Endothelial cell of hepatic sinusoid (primary cell): ENCODE measurements at regions not wholly inside any gene's neighbourhood (a gene's known extent, or its start where the extent isn't known, plus 50 kb on each side); places are given as distances from the start of the nearest gene placed in this dataset.

Experiments used
- in situ Hi-C: cut with HindIII; loops from 2 replicates; pipeline ENCODE4 v1.10.0; 2017; ENCODE audit warnings: low sequenced_read_pairs

DNA sequence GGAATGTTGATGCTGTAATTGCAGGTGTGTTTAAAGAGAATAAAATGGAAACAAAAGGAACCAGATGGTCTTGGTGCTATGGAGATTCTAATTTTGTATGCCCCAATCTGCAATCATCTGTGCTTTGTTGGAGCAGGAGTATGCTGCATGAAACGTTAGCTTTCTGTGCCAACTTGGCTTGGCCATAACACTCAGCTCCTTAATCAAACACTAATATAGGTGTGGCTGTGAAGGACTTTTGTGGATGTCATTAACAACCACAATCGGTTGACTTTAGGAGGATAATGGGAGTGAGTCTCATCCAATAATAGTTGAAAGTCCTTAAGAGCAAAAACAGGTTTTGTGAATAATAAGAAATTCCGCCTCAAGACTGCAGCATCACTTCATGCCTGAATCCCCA lies 399.2 kb downstream of the NLGN4X start:
- in situ Hi-C loops, result no loop called here

DNA sequence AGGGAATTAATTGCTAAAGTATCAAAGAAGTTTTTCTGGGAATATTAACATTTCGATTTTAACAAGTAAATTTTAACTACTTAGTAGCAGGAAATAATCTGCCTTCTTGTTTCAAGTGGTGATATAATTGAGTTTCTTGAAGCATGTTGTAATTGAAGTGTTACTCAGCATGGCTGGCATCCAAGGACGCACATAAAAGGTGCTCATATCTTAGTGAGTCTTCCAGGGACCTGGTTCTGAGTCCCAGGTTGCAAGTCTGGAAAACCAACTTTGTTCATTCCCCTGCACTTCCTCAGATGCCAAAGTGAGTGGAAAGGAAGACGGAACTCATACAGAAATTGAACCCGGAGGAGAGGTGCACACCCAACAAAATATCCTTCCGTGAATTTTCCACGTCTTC lies 399.6 kb downstream of the NLGN4X start:
- in situ Hi-C loops, result no loop called here

DNA sequence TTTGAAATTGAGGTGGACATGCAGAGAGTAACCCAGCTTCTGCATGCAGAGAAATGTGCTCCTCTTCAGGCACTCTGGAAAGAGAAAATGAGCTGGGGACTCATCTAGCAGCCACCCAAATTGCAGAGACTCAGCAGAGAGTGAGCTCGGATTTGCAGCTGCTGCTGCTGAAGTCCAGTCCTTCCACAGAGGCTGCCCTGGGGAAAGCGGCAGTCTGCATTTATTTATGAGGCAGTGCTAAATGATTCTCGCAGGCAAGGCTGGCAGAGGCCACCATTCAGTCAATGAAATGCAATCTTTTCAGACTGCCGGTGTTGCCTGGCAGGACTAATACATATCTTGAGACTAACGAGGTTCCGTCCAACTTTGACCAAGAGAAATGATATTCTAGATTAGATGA lies 404.8 kb downstream of the NLGN4X start:
- in situ Hi-C loops, result no loop called here

DNA sequence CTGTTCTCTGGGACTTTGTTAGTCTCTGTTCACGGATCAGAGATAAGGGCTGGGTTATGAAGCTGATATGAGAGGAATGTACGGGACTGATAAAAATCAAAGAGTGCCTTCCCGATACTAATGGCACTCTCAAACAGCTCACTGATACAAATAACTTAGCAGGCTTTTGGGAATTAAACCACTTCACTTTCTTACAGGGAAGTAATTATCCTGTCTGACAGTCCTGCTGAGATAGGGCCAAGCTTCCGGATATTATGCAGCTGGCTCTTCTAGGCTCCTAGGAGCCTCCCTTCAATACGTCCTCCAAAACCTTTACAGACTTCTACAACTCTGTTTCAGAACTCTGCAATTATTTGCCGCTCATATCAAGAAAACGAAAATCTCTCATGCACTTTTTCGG lies 418.0 kb downstream of the NLGN4X start:
- in situ Hi-C loops, result no loop called here

DNA sequence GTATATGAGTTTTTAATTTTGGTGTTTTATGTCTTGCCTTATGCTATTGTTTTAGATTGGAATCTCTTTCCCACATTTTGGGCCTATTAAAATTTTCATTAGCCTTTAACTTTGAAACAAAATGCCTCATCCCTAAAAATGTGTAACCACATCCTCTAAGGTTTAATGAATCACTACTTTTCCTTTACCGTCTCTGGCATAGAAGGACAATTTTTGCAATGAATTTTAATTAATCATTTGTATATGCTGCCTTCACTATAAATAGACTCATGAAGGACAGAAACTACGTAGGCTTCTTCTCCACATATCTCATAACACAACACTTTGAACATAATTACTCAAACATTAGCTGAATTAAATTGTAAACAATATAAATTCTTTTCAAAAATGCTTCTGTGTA lies 421.5 kb downstream of the NLGN4X start:
- in situ Hi-C loops, result no loop called here

DNA sequence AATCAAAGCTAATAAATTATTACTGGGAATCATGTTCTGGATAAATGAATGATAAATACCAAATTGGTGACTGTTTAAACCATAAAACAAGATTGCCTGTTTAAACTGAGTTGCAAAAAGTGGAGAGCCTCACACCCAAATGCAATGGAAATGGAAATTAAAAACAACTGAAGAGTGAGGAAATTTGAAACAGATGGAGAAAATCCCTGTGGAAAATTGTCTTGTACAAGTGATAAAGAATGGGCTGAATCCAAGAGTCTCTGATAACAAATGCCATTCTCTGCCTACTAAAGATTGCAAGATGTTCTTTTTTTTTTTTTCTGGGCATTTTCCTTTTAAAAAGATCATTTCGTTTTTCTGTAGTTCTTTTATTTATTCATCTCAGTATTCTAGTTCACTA lies 426.3 kb downstream of the NLGN4X start:
- in situ Hi-C loops, result no loop called here

DNA sequence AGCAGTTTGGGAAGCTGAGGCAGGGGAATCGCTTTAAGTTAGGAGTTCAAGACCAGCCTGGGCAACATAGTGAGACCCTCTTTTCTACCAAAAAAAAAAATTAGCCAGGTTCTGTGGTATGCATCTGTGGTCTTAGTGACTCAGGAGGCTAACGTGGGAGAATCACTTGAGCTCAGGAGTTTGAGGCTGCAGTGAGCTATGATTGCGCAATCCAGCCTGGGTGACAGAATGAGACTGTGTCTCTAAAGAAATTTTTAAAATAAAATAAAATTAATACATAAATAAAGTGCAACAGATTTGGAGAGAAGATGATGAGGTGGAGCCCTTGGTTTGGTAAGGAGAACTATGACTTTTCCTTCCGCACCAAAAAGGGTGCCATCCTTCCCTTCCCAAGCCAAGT lies 436.9 kb downstream of the NLGN4X start:
- in situ Hi-C loops, result no loop called here

DNA sequence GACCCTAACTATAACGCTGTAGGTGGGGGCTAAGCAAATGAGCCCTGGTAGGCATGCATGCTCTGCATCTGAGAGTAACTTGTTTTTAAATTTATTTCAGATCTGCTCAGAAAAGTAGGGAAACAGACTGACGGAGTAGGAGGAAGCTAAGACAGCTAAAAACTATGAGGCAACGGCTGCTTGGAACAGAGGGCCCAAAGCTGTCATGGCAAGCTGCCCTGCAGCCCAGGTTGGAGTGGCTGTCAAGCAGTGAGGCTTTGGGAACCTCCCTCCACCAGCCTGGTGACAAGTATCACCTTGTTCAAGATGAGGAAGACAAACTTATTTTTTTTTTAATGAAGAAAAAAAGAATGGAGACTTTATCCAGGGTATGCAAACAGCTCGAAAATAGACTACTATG lies 439.8 kb downstream of the NLGN4X start:
- in situ Hi-C loops, result no loop called here

DNA sequence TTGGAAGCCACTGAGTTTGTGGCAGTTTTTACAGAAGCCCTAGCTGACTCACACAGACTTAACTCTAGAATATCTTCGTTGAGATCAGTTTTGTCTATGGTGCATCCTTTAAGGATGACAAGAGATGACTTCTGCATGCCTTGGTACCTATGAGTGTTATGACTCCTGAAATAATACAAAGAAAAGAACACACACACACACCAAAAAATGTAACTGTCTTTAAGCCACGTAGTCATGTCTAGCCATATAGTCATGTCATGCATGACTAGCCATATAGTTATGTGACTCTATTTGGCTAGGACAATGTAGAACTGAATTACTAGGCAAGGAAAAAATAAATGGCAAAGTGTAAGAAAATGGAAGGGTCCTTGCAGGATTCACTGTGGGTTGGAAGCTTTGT lies 447.8 kb downstream of the NLGN4X start:
- in situ Hi-C loops, result no loop called here

DNA sequence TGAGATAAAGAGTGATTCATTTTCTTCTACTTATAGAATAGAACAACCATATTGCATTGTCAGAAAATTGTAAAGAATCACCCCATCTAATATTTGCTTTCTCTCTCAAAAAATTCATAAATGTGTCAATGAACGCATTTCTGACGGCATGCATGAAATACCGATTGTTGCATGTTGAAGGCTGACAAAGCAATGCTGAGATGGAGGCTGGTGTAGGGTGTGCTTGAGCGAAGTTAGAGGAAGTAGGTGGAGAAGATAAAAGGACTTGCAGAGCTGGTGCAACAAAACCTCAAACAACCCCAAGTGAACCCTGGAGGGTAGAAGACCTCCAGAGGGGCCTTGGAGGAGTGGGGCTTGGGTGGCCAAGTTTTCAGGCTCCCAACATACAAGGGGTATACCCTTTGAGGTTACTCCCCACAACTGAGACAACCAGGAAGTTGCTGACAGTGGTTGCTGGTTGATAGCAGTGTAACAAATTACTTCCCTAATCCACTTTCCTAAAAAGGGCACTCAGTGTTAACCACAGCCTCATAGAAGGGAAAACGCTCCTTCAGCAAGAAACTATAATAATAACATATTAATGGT lies 452.7 kb downstream of the NLGN4X start:
- in situ Hi-C loops, result no loop called here

DNA sequence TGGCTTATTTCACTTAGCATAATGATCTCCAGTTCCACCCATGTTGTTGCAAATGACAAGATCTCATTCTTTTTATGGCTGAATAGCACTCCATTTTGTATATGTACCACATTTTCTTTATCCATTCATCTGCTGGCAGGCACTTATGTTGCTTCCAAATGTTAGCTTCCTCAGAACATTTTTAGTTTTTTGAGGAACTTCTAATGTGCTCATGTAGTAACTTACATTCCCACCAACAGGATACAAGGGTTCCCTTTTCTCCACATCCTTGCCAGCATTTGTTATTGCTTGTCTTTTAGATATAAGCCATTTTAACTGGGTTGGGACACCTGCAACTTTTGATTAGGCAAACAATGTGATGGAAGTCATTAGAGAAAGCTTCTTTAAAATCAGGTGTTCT lies 454.2 kb downstream of the NLGN4X start:
- in situ Hi-C loops, result no loop called here

DNA sequence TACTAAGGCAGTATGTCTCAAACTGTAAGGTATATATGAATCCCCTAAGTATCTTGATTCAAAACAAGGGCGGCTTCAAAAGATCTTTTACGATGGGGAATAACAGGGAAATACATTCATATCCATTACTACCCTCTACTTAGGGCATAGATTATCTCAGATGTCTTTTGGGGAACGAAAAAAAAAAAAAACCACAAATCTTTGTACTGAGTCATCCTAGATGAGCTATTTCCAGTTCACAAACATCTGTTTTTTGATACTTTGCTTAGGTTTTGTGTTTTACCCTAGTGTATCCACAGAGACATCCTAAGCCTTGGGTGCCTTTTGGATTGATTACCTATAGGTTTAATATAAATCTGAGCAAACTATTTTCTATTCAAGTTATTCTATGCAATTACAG lies 457.2 kb downstream of the NLGN4X start:
- in situ Hi-C loops, result no loop called here

DNA sequence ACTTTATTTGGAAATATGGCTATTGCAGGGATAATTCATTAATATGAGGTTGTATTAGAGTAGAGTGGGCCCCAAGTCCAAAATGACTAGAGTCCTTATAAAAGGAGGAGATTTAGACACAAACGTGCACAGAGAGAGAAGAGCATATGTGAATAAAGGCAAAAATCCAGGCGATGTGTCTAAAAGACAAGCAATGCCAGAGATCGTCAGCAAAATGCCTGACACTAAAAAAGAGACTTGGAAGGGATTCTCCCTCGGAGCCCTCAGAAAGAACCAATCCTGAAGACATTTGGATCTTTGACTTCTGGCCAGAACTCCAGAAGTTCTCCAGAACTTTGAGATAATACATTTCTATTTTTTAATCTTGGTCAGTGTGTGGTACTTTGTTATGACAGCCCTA lies 472.1 kb downstream of the NLGN4X start:
- in situ Hi-C loops, result no loop called here

DNA sequence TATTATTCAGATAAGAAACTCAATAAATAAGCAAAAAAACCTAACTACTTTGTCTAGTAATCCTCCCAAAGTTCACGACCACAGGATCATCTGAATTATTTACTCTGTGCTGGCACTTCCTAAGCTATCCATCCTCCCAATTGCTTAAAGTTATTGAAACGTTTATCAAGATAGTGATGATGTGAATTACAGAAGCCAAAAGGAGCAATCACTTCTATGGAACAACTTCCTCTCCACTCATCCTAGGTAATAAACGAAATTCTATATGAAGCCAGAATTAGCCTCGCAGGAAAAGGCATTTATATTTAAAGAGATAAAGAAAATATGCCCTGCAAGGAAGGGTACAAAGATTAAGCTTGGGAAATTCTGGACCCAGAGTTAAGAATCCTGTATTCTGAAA lies 475.4 kb downstream of the NLGN4X start:
- in situ Hi-C loops, result no loop called here

DNA sequence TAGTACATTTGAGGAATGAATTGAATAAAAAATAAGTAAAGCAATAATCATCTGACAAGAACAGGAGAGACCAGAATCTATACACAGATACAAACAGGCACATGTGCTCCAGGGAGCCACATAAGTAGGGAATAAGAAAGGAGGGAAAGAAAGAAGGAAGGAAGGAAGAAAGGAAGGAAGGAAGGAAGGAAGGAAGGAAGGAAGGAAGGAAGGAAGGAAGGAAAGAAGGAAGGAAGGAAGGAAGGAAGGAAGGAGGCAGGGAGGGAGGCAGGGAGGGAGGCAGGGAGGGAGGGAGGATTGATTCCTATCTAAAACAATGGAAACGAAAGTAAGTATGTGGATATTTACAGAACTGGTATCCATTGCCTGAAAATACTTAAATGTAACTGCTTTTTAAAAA lies 475.8 kb downstream of the NLGN4X start:
- in situ Hi-C loops, result no loop called here

DNA sequence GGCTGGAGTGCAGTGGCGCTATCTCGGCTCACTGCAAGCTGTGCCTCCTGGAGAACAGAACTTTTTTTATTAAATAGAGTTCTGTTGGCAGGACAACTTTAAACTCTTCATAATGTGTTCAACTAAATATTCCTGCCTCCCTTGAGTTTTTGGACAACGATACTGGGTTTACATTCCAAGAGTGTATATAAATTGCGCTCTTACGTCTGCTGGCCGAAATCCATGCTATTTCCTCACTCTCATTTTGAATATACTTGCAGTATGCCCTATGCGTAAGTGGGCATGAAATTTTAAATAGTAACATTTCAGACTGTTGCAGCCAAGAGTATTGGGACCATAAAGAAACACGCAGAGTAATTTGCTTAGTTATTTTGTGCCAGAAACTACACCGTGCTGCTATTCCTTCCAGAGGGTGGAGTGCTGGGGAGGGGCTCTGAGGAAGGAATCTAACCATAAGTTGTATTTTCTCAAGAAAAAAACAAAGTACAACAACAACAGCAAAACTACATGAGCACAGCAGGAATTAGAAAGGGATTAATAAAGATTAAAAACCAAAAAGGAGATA lies 480.0 kb downstream of the NLGN4X start:
- in situ Hi-C loops, result no loop called here

DNA sequence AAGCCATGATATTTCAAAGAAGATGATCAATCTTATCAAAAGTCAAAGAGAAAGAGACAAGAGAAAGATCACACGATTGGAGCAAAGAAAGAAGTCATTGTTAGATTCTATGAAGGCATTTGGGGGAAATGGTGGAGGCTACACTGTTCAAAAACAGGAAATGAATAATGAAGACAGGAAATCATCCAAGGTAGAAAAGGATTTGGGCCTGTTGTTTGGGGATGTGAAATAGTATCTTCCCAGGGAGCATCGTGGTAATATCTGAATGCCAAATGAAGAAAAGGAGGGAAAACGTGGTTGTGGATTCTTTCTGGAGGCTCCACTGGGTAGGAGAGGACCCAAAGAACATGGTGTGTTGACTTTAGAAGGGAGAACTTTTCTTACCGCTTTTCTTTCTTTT lies 482.4 kb downstream of the NLGN4X start:
- in situ Hi-C loops, result no loop called here

DNA sequence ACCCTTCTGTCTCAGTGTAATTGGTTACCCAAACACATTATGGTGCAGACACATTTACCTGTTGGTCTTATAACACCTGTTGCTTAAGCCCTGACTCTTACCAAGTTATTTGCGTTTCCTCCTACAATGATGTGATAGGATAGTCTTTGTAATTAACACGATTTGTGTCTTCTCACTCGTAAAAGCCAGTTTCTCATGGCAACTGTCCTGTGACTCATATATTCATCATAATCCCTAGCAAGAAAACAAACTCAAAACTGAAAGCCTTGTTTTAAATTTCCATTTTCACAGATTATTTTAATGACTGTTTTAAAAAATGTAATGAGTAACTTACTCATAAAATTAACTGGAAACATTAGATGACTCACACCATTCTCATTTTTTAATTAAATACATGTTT lies 495.2 kb downstream of the NLGN4X start:
- in situ Hi-C loops, result no loop called here

DNA sequence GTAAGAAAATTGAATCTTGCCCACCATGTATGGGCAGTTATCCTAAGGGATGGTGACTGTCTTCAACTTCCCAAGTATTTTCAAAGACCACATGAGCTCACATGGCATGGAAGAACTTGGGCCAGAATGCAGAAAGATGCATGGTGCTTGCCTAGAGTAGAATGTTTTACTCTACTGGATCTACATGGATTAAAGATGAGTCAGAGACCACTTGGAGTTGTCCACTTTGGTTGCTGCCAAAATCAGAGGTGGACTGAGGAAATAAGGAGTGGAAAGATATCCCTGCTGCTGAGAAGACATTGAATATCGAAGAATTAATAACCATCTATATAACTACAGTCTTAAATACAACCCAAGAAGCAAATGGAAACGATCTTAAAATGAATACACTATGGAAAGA lies 498.1 kb downstream of the NLGN4X start:
- in situ Hi-C loops, result no loop called here

DNA sequence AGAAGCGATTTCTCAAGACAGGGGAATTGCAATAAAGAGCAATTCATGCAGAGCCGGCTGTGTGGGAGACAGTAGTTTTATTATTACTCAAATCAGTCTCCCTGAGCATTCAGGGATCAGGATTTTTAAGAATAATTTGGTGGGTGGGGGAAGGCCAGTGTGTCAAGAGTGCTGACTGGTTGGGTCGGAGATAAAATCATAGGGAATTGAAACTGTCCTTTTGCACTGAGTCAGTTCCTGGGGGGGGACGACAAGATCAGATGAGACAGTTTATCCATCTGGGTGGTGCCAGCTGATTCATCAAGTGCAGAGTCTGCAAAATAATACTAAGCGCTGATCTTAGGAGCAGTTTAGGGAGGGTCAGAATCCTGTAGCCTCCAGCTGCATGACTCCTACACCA lies 502.4 kb downstream of the NLGN4X start:
- in situ Hi-C loops, result no loop called here

DNA sequence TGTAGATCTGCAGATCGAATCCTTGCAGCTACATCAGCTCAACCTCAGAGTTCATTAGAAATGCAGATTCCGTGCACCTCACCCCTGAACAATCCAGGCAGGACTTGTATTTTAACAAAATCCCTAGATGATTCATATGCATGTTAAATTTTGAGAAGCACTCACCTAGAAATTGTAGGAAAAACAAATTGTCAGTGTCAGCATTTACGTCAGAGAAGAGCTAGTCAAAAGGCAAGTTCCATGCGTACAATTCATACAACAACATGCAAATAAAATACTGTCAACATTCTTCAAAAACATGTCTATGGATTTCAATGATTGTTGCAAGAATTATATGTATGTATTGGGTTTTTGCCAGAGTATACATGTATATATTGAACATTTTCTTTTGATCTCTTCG lies 504.5 kb downstream of the NLGN4X start:
- in situ Hi-C loops, result no loop called here

DNA sequence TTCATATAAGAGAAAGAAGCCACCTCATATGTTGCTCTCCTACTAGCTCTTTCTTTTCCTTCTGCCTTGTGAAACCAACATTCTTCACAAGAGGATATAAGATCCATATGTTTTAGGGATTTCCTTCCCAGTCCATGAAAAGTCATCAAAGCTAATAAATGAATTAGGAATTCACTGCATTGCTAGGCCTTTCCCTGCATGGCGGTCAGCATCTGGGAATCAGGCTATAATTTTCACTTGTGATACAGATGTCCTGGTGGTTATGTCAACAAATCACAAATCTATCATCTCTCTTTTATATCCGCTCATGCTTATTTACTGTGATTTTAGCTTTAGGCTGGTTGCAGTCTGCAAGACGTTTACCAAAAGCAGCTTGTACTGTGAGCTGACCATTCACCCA lies 510.0 kb downstream of the NLGN4X start:
- in situ Hi-C loops, result no loop called here

DNA sequence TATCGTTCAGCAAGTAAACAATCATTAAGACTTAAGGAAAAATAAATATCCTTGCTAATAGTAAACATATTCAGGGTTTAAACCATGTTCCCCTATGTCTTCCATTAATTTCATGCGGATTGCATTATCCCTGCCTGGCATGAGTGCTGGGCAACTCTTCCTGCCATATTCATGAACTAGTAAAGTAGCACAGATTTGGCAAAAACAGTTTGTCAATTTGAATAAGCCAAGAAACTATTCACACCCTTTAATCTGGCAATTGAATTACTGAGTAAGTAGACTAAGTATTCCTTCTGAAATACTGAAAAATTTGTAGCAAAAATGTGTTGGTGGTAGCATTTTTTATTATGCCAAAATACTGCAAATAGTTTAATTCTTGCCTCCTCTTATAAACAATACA lies 512.0 kb downstream of the NLGN4X start:
- in situ Hi-C loops, result no loop called here
